NT2/D1 (cell line): ENCODE measurements at regions not wholly inside any gene's neighbourhood (a gene's known extent, or its start where the extent isn't known, plus 50 kb on each side); places are given as distances from the start of the nearest gene placed in this dataset.

Source experiments
- DNase-seq: peaks from one replicate; pipeline ENCODE4 v3.0.0-alpha.2; 2011; ENCODE audit warnings: low read depth, low spot score
- H3K27me3 ChIP-seq: 2 replicates; pipeline ENCODE4 v1.6.0; 2011; ENCODE audit warnings: mild to moderate bottlenecking; ENCODE audit not compliant: insufficient read length, insufficient read depth
- H3K36me3 ChIP-seq: 2 replicates; pipeline ENCODE4 v1.6.1; 2011; ENCODE audit warnings: mild to moderate bottlenecking, low read length, mixed read lengths; ENCODE audit not compliant: insufficient read depth, insufficient read length
- H3K4me1 ChIP-seq: 2 replicates; pipeline ENCODE4 v1.5.1; 2011; ENCODE audit not compliant: insufficient read depth, insufficient read length
- H3K4me3 ChIP-seq: 2 replicates; pipeline ENCODE4 v1.5.1; 2011; ENCODE audit warnings: low read depth; ENCODE audit not compliant: insufficient read length
- H3K9ac ChIP-seq: 2 replicates; pipeline ENCODE4 v1.6.0; 2011; ENCODE audit warnings: low read depth; ENCODE audit not compliant: insufficient read length
- H3K9me3 ChIP-seq: 2 replicates; pipeline ENCODE4 v1.5.1; 2011; ENCODE audit warnings: mild to moderate bottlenecking, low read length; ENCODE audit not compliant: insufficient read depth
- SUZ12 ChIP-seq: IDR thresholded peaks from 2 replicates; pipeline ENCODE4 v1.6.1; 2011; ENCODE audit not compliant: insufficient read length, insufficient read depth; ENCODE audit errors: extremely low read depth
- YY1 ChIP-seq: IDR thresholded peaks from 2 replicates; pipeline ENCODE4 v1.6.1; 2011; ENCODE audit not compliant: insufficient read length, insufficient read depth
- ZNF274 ChIP-seq: IDR thresholded peaks from 2 replicates; pipeline ENCODE4 v1.6.1; 2011; ENCODE audit warnings: mild to moderate bottlenecking, low read depth, low read length

GRCh38 chr7:4319280-4319679, 362.8 kb upstream of the FOXK1 start:
- no peaks in the 10 kb centered on the region for H3K27me3 ChIP-seq
- TF ChIP-seq ZNF274 (no peak), SUZ12 (no peak), YY1 (no peak)
- H3K9ac ChIP-seq = no peak overlapping the region
- DNase-seq = no peak
- H3K4me3 ChIP-seq = no peak overlapping the region
- no peaks in the 10 kb centered on the region for H3K4me1 ChIP-seq
- 0 out of 2 replicates have a peak, but pooled peaks cover 4% of the 10 kb centered on the region for H3K9me3 ChIP-seq
- no peaks in the 10 kb centered on the region for H3K36me3 ChIP-seq

- Histone ChIP-seq H3K4me1 (no peaks in the 10 kb centered on the region), H3K4me3 (no peak overlapping the region), H3K36me3 (no peaks in the 10 kb centered on the region), H3K9ac (no peak overlapping the region), H3K9me3 (0 out of 2 replicates have a peak, but pooled peaks cover 3% of the 10 kb centered on the region), H3K27me3 (no peaks in the 10 kb centered on the region)
- no peak for DNase-seq
- no peak for TF ChIP-seq YY1
- TF ChIP-seq ZNF274 = no peak
- TF ChIP-seq SUZ12 = no peak
Measured at GRCh38 chr7:4325732-4326131, 356.4 kb upstream of the FOXK1 start.

- Histone ChIP-seq H3K4me3 (no peak overlapping the region), H3K9ac (no peak overlapping the region), H3K36me3 (no peaks in the 10 kb centered on the region), H3K4me1 (no peaks in the 10 kb centered on the region), H3K27me3 (no peaks in the 10 kb centered on the region), H3K9me3 (no peaks in the 10 kb centered on the region)
- no peak for TF ChIP-seq ZNF274
- TF ChIP-seq YY1 = no peak
- no peak for TF ChIP-seq SUZ12
- no peak for DNase-seq
Measured at GRCh38 chr7:4331711-4332110, 350.4 kb upstream of the FOXK1 start.

GRCh38 chr7:4338556-4338955, 343.5 kb upstream of the FOXK1 start:
- TF ChIP-seq YY1 (no peak), SUZ12 (no peak), ZNF274 (no peak)

DNA sequence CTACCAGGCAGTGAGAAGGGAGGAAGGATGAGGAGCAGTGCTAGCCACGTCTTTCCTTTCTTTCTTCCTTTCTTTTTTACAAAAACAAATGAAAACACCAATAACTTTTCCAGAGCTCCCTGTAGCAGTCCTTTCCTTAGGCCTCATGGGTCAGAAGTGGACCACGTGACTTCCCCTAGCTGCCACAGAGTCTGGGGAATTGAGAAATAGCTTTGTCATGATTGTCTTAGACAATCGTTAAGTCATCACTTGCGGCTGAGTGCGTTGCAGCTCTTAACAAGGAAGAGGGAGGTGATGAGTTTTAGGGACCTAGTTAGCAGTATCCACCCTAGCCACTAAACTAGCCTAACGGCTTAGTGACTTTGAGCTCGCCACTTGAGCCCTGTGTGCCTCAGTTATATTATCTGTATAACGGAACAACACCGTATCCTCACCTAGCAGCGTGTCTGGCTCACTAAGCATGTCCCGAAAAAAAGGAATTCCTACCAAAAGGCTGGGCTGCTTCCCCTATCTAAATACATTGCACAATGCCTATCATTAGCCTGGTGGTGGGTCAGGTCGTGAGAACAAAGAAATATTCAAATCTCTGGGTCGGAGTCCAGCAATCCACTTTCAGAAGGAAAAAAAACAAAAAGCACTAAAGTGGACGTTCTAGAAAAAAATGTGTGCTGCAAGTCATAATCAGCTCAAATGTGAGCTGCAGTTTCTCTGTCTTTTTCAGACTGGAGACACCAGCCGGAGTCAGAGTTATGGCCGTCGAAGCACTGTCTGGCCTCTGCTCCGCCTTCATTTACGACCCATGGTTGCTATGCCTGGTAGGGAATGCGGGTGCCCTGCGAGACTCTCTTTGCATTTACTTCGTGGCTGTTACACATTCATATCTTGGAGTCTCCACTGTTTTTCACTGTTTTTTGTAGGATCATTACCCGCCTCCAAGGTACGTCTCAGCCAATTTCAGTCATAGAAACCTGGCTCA, 338.5 kb upstream of the FOXK1 start:
- Histone ChIP-seq H3K36me3 (no peaks in the 10 kb centered on the region), H3K4me1 (no peaks in the 10 kb centered on the region), H3K9me3 (peaks cover 25% of the 10 kb centered on the region), H3K4me3 (no peak overlapping the region), H3K27me3 (no peaks in the 10 kb centered on the region), H3K9ac (no peak overlapping the region)
- no peak for DNase-seq
- TF ChIP-seq YY1 = no peak
- TF ChIP-seq SUZ12 = no peak
- TF ChIP-seq ZNF274 = no peak

More at GRCh38 chr7:4338556-4338955, 343.5 kb upstream of the FOXK1 start:
- no peak overlapping the region for H3K9ac ChIP-seq
- no peak overlapping the region for H3K4me3 ChIP-seq
- no peaks in the 10 kb centered on the region for H3K36me3 ChIP-seq
- H3K4me1 ChIP-seq = no peaks in the 10 kb centered on the region
- DNase-seq = no peak
- H3K9me3 ChIP-seq = peaks cover 18% of the 10 kb centered on the region
- no peaks in the 10 kb centered on the region for H3K27me3 ChIP-seq

DNA sequence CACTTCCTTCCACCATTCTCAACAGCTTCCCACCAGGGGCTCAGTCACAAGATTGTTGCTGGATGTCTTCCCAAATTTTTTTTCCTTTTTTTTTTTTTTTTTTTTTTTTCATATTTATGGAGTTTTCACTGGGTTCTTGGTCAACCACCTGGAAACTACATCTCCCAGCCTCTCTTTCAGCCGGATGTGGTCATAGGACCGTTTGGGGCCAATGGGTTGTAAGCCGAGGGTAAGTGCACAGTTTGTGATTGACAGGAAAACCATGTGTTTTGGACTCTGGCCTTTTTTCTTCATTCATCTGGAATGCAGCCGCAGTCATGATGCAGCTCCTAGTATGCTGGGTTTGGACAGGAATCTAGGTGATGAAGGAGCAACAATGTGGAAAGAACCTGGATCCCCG, 337.1 kb upstream of the FOXK1 start:
- DNase-seq = no peak
- Histone ChIP-seq H3K9ac (no peak overlapping the region), H3K36me3 (no peaks in the 10 kb centered on the region), H3K9me3 (peaks cover 16% of the 10 kb centered on the region; the same call in 1 of the 2 replicates), H3K4me1 (no peaks in the 10 kb centered on the region), H3K4me3 (no peak overlapping the region), H3K27me3 (no peaks in the 10 kb centered on the region)
- TF ChIP-seq YY1 (no peak), ZNF274 (no peak)

DNA sequence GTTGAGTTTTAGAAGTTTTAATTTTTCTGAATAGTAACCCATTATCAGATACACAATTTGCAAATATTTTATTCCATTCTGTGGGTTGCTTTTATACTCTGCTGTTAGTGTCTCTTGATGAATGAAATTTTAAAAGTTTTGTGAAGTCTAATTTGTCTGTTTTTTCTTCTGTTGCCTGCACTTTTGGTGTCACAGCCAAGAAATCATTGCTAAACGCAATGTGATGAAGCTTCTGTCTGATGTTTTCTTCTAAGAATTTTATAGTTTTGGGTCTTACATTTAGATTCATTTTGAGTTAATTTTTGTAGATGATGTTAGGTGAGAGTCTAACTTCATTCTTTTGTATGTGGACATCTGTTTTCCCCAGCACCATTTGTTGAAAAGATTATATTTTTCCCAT, 330.0 kb upstream of the FOXK1 start:
- no peaks in the 10 kb centered on the region for H3K4me1 ChIP-seq
- TF ChIP-seq SUZ12 (no peak), YY1 (no peak), ZNF274 (no peak)
- H3K9me3 ChIP-seq = peaks cover 28% of the 10 kb centered on the region
- no peak overlapping the region for H3K4me3 ChIP-seq
- no peak overlapping the region for H3K9ac ChIP-seq
- no peak for DNase-seq
- no peaks in the 10 kb centered on the region for H3K27me3 ChIP-seq
- no peaks in the 10 kb centered on the region for H3K36me3 ChIP-seq
